ENCODE measurements at regions not wholly inside any gene's neighbourhood (a gene's known extent, or its start where the extent isn't known, plus 50 kb on each side); places are given as distances from the start of the nearest gene placed in this dataset.

DNA sequence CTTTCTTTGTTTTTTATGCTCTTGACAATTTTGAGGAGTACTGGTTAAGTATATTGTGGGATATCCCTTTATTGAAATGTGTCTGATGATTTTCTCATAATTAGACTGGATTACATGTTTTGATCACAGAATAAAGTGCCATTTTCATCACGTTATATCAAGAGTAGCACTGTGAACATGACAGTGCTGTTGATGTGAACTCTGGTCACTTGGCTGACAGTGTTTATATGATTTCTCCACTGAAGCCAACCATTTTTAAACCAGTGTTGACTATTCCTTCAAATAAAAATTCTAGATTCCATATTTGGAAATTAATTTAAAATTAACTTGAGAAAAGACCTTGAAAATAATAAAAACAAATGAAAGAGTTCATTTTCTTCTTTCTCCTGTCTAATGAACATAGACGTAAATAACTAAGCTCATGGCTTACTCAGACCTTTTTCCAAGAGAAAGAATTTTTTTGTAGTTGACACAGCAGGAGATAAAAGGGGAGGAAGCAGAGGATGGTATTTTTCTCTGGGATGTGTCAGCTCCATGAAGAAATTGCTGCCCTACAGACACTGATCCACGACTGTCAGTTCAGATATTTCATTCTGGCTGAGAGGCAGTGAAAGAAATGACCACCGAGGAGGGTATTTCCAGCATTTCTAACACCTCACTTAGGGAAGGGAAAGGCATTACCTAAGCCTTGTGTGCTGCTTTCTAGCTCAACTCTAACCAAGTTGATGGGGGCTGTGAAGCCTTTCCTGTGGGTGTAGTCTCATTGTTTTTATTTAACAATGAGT lies 150.9 kb upstream of the ANK2 start:
- TF ChIP-seq ARNTL (CRISPR knock-in tag; IDR thresholded peaks at IDR 0.05; ENCODE audit: borderline replicate concordance, low read depth) (no peak), ZFP3 (CRISPR knock-in tag; IDR thresholded peaks at IDR 0.05) (no peak), OSR1 (CRISPR knock-in tag; IDR thresholded peaks at IDR 0.05) (no peak), PPARA (CRISPR knock-in tag; IDR thresholded peaks at IDR 0.05; ENCODE audit: borderline replicate concordance) (no peak), ZFP30 (CRISPR knock-in tag; IDR thresholded peaks at IDR 0.05) (no peak), CSDC2 (CRISPR knock-in tag; IDR thresholded peaks at IDR 0.05) (no peak), ZNF8 (CRISPR knock-in tag; IDR thresholded peaks at IDR 0.05) (no peak), RARB (CRISPR knock-in tag; IDR thresholded peaks at IDR 0.05) (no peak), ISL1 (CRISPR knock-in tag; IDR thresholded peaks at IDR 0.05) (no peak)
- TF ChIP-seq, protein P1, sequence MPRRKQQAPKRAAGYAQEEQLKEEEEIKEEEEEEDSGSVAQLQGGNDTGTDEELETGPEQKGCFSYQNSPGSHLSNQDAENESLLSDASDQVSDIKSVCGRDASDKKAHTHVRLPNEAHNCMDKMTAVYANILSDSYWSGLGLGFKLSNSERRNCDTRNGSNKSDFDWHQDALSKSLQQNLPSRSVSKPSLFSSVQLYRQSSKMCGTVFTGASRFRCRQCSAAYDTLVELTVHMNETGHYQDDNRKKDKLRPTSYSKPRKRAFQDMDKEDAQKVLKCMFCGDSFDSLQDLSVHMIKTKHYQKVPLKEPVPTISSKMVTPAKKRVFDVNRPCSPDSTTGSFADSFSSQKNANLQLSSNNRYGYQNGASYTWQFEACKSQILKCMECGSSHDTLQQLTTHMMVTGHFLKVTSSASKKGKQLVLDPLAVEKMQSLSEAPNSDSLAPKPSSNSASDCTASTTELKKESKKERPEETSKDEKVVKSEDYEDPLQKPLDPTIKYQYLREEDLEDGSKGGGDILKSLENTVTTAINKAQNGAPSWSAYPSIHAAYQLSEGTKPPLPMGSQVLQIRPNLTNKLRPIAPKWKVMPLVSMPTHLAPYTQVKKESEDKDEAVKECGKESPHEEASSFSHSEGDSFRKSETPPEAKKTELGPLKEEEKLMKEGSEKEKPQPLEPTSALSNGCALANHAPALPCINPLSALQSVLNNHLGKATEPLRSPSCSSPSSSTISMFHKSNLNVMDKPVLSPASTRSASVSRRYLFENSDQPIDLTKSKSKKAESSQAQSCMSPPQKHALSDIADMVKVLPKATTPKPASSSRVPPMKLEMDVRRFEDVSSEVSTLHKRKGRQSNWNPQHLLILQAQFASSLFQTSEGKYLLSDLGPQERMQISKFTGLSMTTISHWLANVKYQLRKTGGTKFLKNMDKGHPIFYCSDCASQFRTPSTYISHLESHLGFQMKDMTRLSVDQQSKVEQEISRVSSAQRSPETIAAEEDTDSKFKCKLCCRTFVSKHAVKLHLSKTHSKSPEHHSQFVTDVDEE (CRISPR knock-in tag; IDR thresholded peaks at IDR 0.05), result no peak
- TF ChIP-seq, protein P2, sequence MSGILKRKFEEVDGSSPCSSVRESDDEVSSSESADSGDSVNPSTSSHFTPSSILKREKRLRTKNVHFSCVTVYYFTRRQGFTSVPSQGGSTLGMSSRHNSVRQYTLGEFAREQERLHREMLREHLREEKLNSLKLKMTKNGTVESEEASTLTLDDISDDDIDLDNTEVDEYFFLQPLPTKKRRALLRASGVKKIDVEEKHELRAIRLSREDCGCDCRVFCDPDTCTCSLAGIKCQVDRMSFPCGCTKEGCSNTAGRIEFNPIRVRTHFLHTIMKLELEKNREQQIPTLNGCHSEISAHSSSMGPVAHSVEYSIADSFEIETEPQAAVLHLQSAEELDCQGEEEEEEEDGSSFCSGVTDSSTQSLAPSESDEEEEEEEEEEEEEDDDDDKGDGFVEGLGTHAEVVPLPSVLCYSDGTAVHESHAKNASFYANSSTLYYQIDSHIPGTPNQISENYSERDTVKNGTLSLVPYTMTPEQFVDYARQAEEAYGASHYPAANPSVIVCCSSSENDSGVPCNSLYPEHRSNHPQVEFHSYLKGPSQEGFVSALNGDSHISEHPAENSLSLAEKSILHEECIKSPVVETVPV (CRISPR knock-in tag; IDR thresholded peaks at IDR 0.05), result no peak
